MM.1S (cell line): ENCODE measurements at regions not wholly inside any gene's neighbourhood (a gene's known extent, or its start where the extent isn't known, plus 50 kb on each side); places are given as distances from the start of the nearest gene placed in this dataset.

Source experiments
- EZH2 ChIP-seq: fragments of 300-600 bp; sonication (generic); optimal IDR thresholded peaks from 2 replicates; pipeline ENCODE3; 2017; ENCODE audit warnings: low read depth, mild to moderate bottlenecking, antibody characterized with exemption, low read length, mixed read lengths
- EZH2phosphoT487 ChIP-seq: fragments of 300-600 bp; sonication (generic); IDR thresholded peaks from 2 replicates; pipeline ENCODE4 v1.6.1; 2018; ENCODE audit warnings: antibody characterized with exemption, low read length
- TF ChIP-seq, protein P1 (sequence below): fragments of 300-600 bp; sonication (generic); IDR thresholded peaks from 2 replicates; pipeline ENCODE4 v1.5.1; 2016; ENCODE audit warnings: antibody characterized with exemption, low read length, mixed read lengths

- TF ChIP-seq, protein P1, sequence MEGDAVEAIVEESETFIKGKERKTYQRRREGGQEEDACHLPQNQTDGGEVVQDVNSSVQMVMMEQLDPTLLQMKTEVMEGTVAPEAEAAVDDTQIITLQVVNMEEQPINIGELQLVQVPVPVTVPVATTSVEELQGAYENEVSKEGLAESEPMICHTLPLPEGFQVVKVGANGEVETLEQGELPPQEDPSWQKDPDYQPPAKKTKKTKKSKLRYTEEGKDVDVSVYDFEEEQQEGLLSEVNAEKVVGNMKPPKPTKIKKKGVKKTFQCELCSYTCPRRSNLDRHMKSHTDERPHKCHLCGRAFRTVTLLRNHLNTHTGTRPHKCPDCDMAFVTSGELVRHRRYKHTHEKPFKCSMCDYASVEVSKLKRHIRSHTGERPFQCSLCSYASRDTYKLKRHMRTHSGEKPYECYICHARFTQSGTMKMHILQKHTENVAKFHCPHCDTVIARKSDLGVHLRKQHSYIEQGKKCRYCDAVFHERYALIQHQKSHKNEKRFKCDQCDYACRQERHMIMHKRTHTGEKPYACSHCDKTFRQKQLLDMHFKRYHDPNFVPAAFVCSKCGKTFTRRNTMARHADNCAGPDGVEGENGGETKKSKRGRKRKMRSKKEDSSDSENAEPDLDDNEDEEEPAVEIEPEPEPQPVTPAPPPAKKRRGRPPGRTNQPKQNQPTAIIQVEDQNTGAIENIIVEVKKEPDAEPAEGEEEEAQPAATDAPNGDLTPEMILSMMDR: no peak
- TF ChIP-seq EZH2 (no peak), EZH2phosphoT487 (no peak)
These were observed 166.4 kb upstream of the HAAO start for GRCh38 chr2:42958741-42959233.
